HFFc6 (cell line): ENCODE measurements at regions not wholly inside any gene's neighbourhood (a gene's known extent, or its start where the extent isn't known, plus 50 kb on each side); places are given as distances from the start of the nearest gene placed in this dataset.

Experiments used
- DNase-seq: peaks from one replicate; pipeline ENCODE4 v3.0.0-alpha.2; 2018
- H3K27ac Mint-ChIP-seq: 2 replicates; pipeline ENCODE4 v1.8.0; 2020; ENCODE audit warnings: mild to moderate bottlenecking, mixed read lengths
- H3K27me3 Mint-ChIP-seq: 2 replicates; pipeline ENCODE4 v1.8.0; 2021; ENCODE audit warnings: mild to moderate bottlenecking, moderate library complexity, mixed read lengths; ENCODE audit not compliant: insufficient read depth
- H3K36me3 Mint-ChIP-seq: 2 replicates; pipeline ENCODE4 v1.8.0; 2021; ENCODE audit warnings: low read depth, mixed read lengths
- H3K4me1 Mint-ChIP-seq: 2 replicates; pipeline ENCODE4 v1.8.0; 2020; ENCODE audit warnings: low read depth, mixed read lengths
- H3K4me3 Mint-ChIP-seq: 2 replicates; pipeline ENCODE4 v1.8.0; 2020; ENCODE audit warnings: mild to moderate bottlenecking, moderate library complexity, mixed read lengths
- H3K9me3 Mint-ChIP-seq: 2 replicates; pipeline ENCODE4 v1.8.0; 2020; ENCODE audit warnings: mild to moderate bottlenecking, mixed read lengths
- CTCF ChIP-seq: fragments of 200-600 bp; sonication (generic); IDR thresholded peaks from 2 replicates; pipeline ENCODE4 v1.5.0; 2021; ENCODE audit warnings: antibody characterized with exemption, mild to moderate bottlenecking

- TF ChIP-seq CTCF: no peak
- peaks cover 28% of the 10 kb centered on the region for H3K4me1 Mint-ChIP-seq
- peaks cover 17% of the 10 kb centered on the region for H3K9me3 Mint-ChIP-seq
- peaks cover 5% of the 10 kb centered on the region for H3K36me3 Mint-ChIP-seq
- no peaks in the 10 kb centered on the region for H3K27me3 Mint-ChIP-seq
- no peak overlapping the region for H3K4me3 Mint-ChIP-seq
- H3K27ac Mint-ChIP-seq: no peak overlapping the region
- DNase-seq: no peak
Measured at GRCh38 chr1:238060061-238060460, 169.3 kb upstream of the ZP4 start.

- H3K27ac Mint-ChIP-seq: no peak overlapping the region
- peaks cover 10% of the 10 kb centered on the region for H3K9me3 Mint-ChIP-seq
- H3K4me3 Mint-ChIP-seq: no peak overlapping the region
- no peak for TF ChIP-seq CTCF
- peak; percentile 23 for DNase-seq
- H3K27me3 Mint-ChIP-seq: no peaks in the 10 kb centered on the region
- H3K36me3 Mint-ChIP-seq: peaks cover 4% of the 10 kb centered on the region
- peaks cover 8% of the 10 kb centered on the region; the same call in 1 of the 2 replicates for H3K4me1 Mint-ChIP-seq
Measured at GRCh38 chr1:238052496-238053266, 162.0 kb upstream of the ZP4 start.

- Mint-ChIP-seq H3K36me3 (no peaks in the 10 kb centered on the region; the same call in 1 of the 2 replicates), H3K27ac (no peak overlapping the region), H3K4me1 (no peaks in the 10 kb centered on the region), H3K9me3 (peaks cover 6% of the 10 kb centered on the region), H3K27me3 (peaks cover 2% of the 10 kb centered on the region; the same call in 1 of the 2 replicates), H3K4me3 (no peak overlapping the region)
- no peak for DNase-seq
- TF ChIP-seq CTCF: no peak
Measured at GRCh38 chr1:238029126-238029525, 138.4 kb upstream of the ZP4 start.

- peaks cover 2% of the 10 kb centered on the region; the same call in 1 of the 2 replicates for H3K27me3 Mint-ChIP-seq
- DNase-seq: no peak
- peaks cover 6% of the 10 kb centered on the region for H3K9me3 Mint-ChIP-seq
- no peaks in the 10 kb centered on the region for H3K4me1 Mint-ChIP-seq
- TF ChIP-seq CTCF: no peak
- H3K27ac Mint-ChIP-seq: no peak overlapping the region
- no peaks in the 10 kb centered on the region; the same call in 1 of the 2 replicates for H3K36me3 Mint-ChIP-seq
- H3K4me3 Mint-ChIP-seq: no peak overlapping the region
Measured at GRCh38 chr1:238027366-238027765, 136.6 kb upstream of the ZP4 start.

GRCh38 chr1:238023137-238023536 lies 132.4 kb upstream of the ZP4 start:
- H3K27ac Mint-ChIP-seq: no peak overlapping the region

More at GRCh38 chr1:238023137-238023536, 132.4 kb upstream of the ZP4 start:
- no peak overlapping the region for H3K4me3 Mint-ChIP-seq
- TF ChIP-seq CTCF: no peak
- no peaks in the 10 kb centered on the region; the same call in 1 of the 2 replicates for H3K36me3 Mint-ChIP-seq
- no peak for DNase-seq
- H3K27me3 Mint-ChIP-seq: no peaks in the 10 kb centered on the region; the same call in 1 of the 2 replicates
- H3K9me3 Mint-ChIP-seq: no peaks in the 10 kb centered on the region; the same call in 1 of the 2 replicates
- no peaks in the 10 kb centered on the region for H3K4me1 Mint-ChIP-seq
